ENCODE measurements at regions not wholly inside any gene's neighbourhood (a gene's known extent, or its start where the extent isn't known, plus 50 kb on each side); places are given as distances from the start of the nearest gene placed in this dataset.

GRCh38 chr12:125824276-125824675 lies 759.0 kb downstream of the AACS start:
- Histone ChIP-seq H3K27me3 (replicated peaks; ENCODE audit: control insufficient read depth, insufficient read depth, low read length) (no peaks in the 10 kb centered on the region), H3K4me3 (replicated peaks; ENCODE audit: low read depth, low read length) (no peak overlapping the region), H3K36me3 (ENCODE audit: control insufficient read depth, insufficient read depth, low read length) (no peaks in the 10 kb centered on the region)
- no peak for DNase-seq (ENCODE audit: extremely low read depth, insufficient read length)
- TF ChIP-seq CTCF (IDR thresholded peaks at IDR 0.05; ENCODE audit: insufficient read depth, low read length, poor library complexity, severe bottlenecking), result no peak

GRCh38 chr12:125835852-125836251 lies 770.6 kb downstream of the AACS start:
- no peaks in the 10 kb centered on the region for H3K36me3 ChIP-seq (ENCODE audit: control insufficient read depth, insufficient read depth, low read length)
- no peak for TF ChIP-seq CTCF (IDR thresholded peaks at IDR 0.05; ENCODE audit: insufficient read depth, low read length, poor library complexity, severe bottlenecking)
- H3K27me3 ChIP-seq (replicated peaks; ENCODE audit: control insufficient read depth, insufficient read depth, low read length), result no peaks in the 10 kb centered on the region
- no peak for DNase-seq (ENCODE audit: extremely low read depth, insufficient read length)
- H3K4me3 ChIP-seq (replicated peaks; ENCODE audit: low read depth, low read length), result no peak overlapping the region

GRCh38 chr12:125836647-125837046 lies 771.4 kb downstream of the AACS start:
- TF ChIP-seq CTCF (IDR thresholded peaks at IDR 0.05; ENCODE audit: insufficient read depth, low read length, poor library complexity, severe bottlenecking), result no peak
- no peaks in the 10 kb centered on the region for H3K36me3 ChIP-seq (ENCODE audit: control insufficient read depth, insufficient read depth, low read length)
- H3K4me3 ChIP-seq (replicated peaks; ENCODE audit: low read depth, low read length), result no peak overlapping the region
- no peak for DNase-seq (ENCODE audit: extremely low read depth, insufficient read length)
- no peaks in the 10 kb centered on the region for H3K27me3 ChIP-seq (replicated peaks; ENCODE audit: control insufficient read depth, insufficient read depth, low read length)

GRCh38 chr12:125841332-125841731 lies 776.1 kb downstream of the AACS start:
- TF ChIP-seq CTCF (IDR thresholded peaks at IDR 0.05; ENCODE audit: insufficient read depth, low read length, poor library complexity, severe bottlenecking), result no peak
- H3K4me3 ChIP-seq (replicated peaks; ENCODE audit: low read depth, low read length), result no peak overlapping the region
- H3K36me3 ChIP-seq (ENCODE audit: control insufficient read depth, insufficient read depth, low read length), result no peaks in the 10 kb centered on the region
- H3K27me3 ChIP-seq (replicated peaks; ENCODE audit: control insufficient read depth, insufficient read depth, low read length), result no peaks in the 10 kb centered on the region
- DNase-seq (ENCODE audit: extremely low read depth, insufficient read length), result no peak

GRCh38 chr12:125852116-125852515 lies 786.9 kb downstream of the AACS start:
- Histone ChIP-seq H3K27me3 (replicated peaks; ENCODE audit: control insufficient read depth, insufficient read depth, low read length) (no peaks in the 10 kb centered on the region), H3K36me3 (ENCODE audit: control insufficient read depth, insufficient read depth, low read length) (no peaks in the 10 kb centered on the region), H3K4me3 (replicated peaks; ENCODE audit: low read depth, low read length) (no peak overlapping the region)
- no peak for TF ChIP-seq CTCF (IDR thresholded peaks at IDR 0.05; ENCODE audit: insufficient read depth, low read length, poor library complexity, severe bottlenecking)
- no peak for DNase-seq (ENCODE audit: extremely low read depth, insufficient read length)

- DNase-seq (ENCODE audit: extremely low read depth, insufficient read length), result no peak
- no peak for TF ChIP-seq CTCF (IDR thresholded peaks at IDR 0.05; ENCODE audit: insufficient read depth, low read length, poor library complexity, severe bottlenecking)
- Histone ChIP-seq H3K27me3 (replicated peaks; ENCODE audit: control insufficient read depth, insufficient read depth, low read length) (no peaks in the 10 kb centered on the region), H3K36me3 (ENCODE audit: control insufficient read depth, insufficient read depth, low read length) (no peaks in the 10 kb centered on the region), H3K4me3 (replicated peaks; ENCODE audit: low read depth, low read length) (no peak overlapping the region)
These were observed 787.4 kb downstream of the AACS start for GRCh38 chr12:125852679-125853078.

Measured in GM06990 (cell line).